NB4 (cell line): ENCODE measurements at regions not wholly inside any gene's neighbourhood (a gene's known extent, or its start where the extent isn't known, plus 50 kb on each side); places are given as distances from the start of the nearest gene placed in this dataset.

Source experiments
- CTCF ChIP-seq: IDR thresholded peaks from one replicate; pipeline ENCODE4 v1.5.1; 2012; ENCODE audit warnings: low read depth, low read length
- POLR2A ChIP-seq: IDR thresholded peaks from 2 replicates; pipeline ENCODE4 v1.6.1; 2011; ENCODE audit warnings: mild to moderate bottlenecking; ENCODE audit not compliant: insufficient read length; ENCODE audit errors: extremely low read depth

GRCh38 chr13:90835826-90836225 lies 511.7 kb upstream of the MIR17HG start:
- TF ChIP-seq POLR2A = no peak
- TF ChIP-seq CTCF = no peak
